ENCODE measurements at regions not wholly inside any gene's neighbourhood (a gene's known extent, or its start where the extent isn't known, plus 50 kb on each side); places are given as distances from the start of the nearest gene placed in this dataset.

- DNase-seq (ENCODE audit: low read depth): no peak
- no peak overlapping the region for H3K4me3 ChIP-seq (ENCODE audit: low read depth, low read length)
- no peak for TF ChIP-seq CTCF (conservative IDR thresholded peaks at IDR 0.05; ENCODE audit: low read depth, low read length)
Measured at GRCh38 chr4:127419431-127419830, 213.3 kb upstream of the INTU start.

GRCh38 chr4:127421437-127421836 is 211.3 kb upstream of the INTU start:
- TF ChIP-seq CTCF (conservative IDR thresholded peaks at IDR 0.05; ENCODE audit: low read depth, low read length): no peak
- no peak overlapping the region for H3K4me3 ChIP-seq (ENCODE audit: low read depth, low read length)
- no peak for DNase-seq (ENCODE audit: low read depth)

- no peak for DNase-seq (ENCODE audit: low read depth)
- no peak for TF ChIP-seq CTCF (conservative IDR thresholded peaks at IDR 0.05; ENCODE audit: low read depth, low read length)
- no peak overlapping the region for H3K4me3 ChIP-seq (ENCODE audit: low read depth, low read length)
Measured at GRCh38 chr4:127425202-127425845, 207.4 kb upstream of the INTU start.

- no peak for DNase-seq (ENCODE audit: low read depth)
- H3K4me3 ChIP-seq (ENCODE audit: low read depth, low read length): no peak overlapping the region
- TF ChIP-seq CTCF (conservative IDR thresholded peaks at IDR 0.05; ENCODE audit: low read depth, low read length): no peak
Measured at GRCh38 chr4:127425851-127426250, 206.9 kb upstream of the INTU start.

GRCh38 chr4:127441571-127441970 is 191.2 kb upstream of the INTU start:
- DNase-seq (ENCODE audit: low read depth): no peak
- H3K4me3 ChIP-seq (ENCODE audit: low read depth, low read length): no peak overlapping the region
- no peak for TF ChIP-seq CTCF (conservative IDR thresholded peaks at IDR 0.05; ENCODE audit: low read depth, low read length)

GRCh38 chr4:127445471-127445870 is 187.3 kb upstream of the INTU start:
- no peak for TF ChIP-seq CTCF (conservative IDR thresholded peaks at IDR 0.05; ENCODE audit: low read depth, low read length)
- H3K4me3 ChIP-seq (ENCODE audit: low read depth, low read length): no peak overlapping the region
- DNase-seq (ENCODE audit: low read depth): no peak

- no peak overlapping the region for H3K4me3 ChIP-seq (ENCODE audit: low read depth, low read length)
- TF ChIP-seq CTCF (conservative IDR thresholded peaks at IDR 0.05; ENCODE audit: low read depth, low read length): no peak
- no peak for DNase-seq (ENCODE audit: low read depth)
Measured at GRCh38 chr4:127446427-127446885, 186.3 kb upstream of the INTU start.
